Pulmonary artery endothelial cell (primary cell): ENCODE measurements at regions not wholly inside any gene's neighbourhood (a gene's known extent, or its start where the extent isn't known, plus 50 kb on each side); places are given as distances from the start of the nearest gene placed in this dataset.

Experiments
- DNase-seq: peaks from one replicate; pipeline ENCODE4 v3.0.0-alpha.2; 2011; ENCODE audit warnings: low read depth, low spot score

DNA sequence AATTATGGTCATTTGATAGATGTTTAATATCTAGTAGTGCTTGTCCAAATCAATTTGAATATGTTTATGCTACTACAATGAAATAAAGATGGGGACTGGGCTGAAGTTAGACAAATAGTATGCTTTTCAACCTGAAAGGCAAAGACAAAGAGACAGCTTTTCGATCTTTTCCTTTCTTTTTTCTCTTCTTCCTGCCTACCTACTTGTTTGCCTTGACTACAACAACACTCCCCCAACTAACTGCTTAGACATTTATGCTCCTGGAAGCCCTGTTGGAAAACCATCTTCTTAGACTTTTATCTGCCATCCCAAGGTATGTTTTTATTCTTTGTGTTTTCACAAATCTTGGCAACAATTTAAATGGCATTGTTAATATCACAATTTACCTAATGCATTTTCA is 374.4 kb upstream of the DDI1 start:
- DNase-seq: no peak

- DNase-seq: no peak
Observed at GRCh38 chr11:103662880-103663279, 373.6 kb upstream of the DDI1 start.

GRCh38 chr11:103668859-103669258 is 367.6 kb upstream of the DDI1 start:
- no peak for DNase-seq

DNA sequence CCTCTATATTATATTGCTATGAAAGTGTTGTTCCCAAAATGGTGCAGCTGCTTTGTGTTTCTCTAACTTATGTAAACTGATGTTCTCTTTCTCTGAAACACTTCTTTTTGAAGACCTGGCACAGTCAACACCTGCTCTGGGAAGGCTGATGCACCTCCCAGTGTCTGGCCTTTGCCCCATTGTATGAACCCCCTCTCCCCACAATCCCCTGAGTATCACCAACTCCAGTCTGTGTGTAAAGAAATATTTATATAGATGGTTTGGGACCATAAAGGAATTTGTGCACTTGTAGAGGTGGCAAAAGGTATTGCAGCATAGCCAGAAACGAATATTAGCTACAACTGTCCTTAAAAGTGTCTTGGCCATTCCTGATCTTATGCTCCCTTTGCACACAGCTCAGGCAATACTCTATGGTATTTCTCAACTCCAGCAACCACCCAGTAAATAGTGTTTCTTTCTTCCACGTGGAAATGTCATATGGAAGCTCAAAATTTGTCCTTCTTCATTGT is 365.2 kb upstream of the DDI1 start:
- DNase-seq: no peak

DNA sequence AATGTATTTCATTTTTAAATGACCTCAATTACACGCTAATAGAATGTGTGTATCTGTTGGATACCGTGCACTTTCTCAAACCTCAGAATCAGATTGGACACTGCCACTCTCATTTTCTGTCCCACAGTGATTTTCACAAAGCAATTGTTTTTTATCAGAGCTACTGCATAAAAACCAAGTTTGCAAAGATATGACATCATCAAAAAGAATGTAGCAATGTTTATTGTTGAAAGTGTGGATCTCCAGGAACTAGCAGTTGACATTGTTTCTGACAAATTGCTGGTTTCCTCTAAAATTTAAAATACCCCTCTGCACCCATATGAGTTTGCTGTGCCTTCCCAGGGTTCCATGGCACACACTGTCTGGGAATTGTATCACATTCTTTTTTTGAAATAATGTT is 362.7 kb upstream of the DDI1 start:
- peak; percentile 39 for DNase-seq

DNA sequence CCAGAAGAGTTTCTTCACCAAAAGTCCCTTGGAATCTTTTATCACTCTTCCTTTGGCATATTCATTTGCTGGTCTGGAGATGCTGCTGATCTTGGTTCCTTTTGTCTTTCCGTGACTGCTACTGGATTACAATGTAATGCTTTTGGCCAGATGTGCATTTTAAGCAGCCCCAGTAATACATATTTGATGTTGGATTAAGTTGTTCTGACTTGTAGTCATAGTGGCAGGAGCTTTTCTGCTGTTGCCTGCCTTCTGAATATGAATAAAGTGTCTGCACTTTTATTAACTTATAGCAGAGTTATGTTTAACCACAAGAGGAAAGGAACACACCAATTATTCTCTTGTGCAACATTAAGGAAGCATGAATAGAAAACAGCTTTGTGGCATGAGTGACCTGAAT is 360.0 kb upstream of the DDI1 start:
- DNase-seq: no peak

- DNase-seq: no peak
Observed at GRCh38 chr11:103680826-103681225, 355.6 kb upstream of the DDI1 start.

DNA sequence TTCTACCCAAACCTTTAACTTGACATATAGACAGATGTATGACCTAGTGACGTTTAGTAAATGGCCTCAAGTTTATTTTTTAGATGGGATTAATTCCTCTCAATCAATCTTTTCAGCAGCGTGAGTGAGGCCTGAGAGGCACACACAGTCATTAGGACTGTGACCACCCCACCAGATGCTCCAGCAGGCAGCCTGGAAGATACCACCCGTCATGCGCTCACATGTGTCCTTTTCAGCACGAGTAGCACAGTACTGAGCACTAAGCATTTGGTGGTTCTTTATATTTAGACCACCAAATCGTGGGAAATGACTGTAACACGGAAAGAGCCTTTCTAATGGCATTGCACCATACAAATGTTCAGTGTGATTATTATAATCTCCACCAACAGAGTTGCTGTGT is 354.6 kb upstream of the DDI1 start:
- DNase-seq: no peak

DNA sequence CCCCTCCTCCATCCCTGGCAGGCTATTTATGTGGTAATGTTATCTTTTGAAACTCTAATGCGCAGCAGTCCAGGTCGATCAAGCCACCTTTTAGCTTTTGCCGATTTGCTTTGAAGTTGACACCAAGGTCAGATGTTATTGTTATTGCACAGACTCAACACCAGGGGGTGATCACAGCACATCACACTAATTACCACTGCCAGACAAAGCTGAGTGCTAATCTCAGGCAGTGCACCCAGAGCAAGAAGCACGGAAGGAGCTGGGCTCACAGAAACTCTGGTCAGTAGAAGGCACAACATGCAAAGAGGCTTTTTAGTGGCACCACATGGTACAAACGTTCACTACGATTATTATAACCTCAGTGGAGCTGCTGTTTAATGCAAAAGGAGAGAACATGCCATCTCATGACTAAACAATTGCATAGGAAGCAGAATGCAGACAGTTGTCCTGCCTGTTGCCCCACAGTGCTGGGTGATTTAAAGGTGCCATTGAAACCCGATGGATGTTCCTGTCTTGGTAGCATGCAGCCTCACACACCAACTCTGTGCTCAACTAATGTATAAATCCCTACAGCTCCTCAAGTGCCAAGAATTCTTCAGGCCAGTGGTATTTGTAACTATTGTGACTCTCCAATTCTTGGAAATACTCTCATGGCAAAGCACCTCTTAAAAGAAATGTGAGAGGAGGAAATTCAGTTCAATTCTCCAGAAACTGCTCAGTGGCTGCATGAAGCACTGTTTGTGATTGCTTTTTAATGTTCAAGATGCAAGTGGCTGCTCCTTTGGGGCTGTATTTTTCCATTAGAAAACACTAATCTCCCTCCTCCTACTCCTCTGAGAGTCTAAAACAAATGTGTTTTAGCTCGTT is 353.9 kb upstream of the DDI1 start:
- peak; percentile 47 for DNase-seq

GRCh38 chr11:103683576-103683975 is 352.9 kb upstream of the DDI1 start:
- no peak for DNase-seq

GRCh38 chr11:103688924-103689323 is 347.5 kb upstream of the DDI1 start:
- DNase-seq: no peak

GRCh38 chr11:103690356-103690755 is 346.1 kb upstream of the DDI1 start:
- DNase-seq: no peak

GRCh38 chr11:103696123-103696522 is 340.3 kb upstream of the DDI1 start:
- DNase-seq: no peak

DNA sequence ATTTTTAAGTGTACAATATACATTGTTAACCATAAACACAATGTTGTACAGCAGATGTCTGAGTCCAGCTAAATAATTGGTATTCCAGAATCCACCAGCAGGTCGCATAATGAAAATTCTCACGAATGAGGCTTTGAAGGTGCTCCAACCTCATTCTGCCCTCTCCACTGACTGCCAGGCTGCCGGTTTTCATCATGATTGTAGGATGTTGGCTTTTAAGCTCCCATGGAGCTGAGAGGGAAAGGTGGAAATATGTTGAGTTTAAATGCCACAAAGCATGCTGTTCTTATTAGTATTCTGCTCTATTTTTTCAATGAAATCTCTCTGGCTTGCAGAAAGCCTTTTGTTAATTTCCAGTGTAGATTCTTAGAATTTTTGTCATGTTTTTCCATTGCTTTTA is 337.2 kb upstream of the DDI1 start:
- DNase-seq: no peak

DNA sequence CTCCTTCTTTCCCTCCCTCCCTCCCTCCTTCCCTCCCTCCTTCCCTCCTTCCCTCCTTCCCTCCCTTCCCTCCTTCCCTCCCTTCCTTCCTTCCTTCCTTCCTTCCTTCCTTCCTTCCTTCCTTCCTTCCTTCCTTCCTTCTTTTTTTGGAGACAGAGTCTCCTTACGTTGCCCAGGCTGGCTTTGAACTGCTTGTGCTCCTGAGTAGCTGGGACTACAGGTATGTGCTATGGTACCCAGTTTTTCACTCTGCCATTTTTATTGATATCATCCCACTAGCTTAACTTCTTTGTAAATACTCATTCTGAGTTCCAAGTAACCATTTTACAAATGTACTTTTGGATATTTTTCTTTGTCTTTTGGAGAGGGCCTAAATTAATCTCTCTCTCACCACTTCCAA is 336.8 kb upstream of the DDI1 start:
- no peak for DNase-seq

- DNase-seq: no peak
Observed at GRCh38 chr11:103700622-103701021, 335.8 kb upstream of the DDI1 start.

GRCh38 chr11:103703437-103703836 is 333.0 kb upstream of the DDI1 start:
- DNase-seq: no peak

GRCh38 chr11:103703954-103704353 is 332.5 kb upstream of the DDI1 start:
- no peak for DNase-seq

DNA sequence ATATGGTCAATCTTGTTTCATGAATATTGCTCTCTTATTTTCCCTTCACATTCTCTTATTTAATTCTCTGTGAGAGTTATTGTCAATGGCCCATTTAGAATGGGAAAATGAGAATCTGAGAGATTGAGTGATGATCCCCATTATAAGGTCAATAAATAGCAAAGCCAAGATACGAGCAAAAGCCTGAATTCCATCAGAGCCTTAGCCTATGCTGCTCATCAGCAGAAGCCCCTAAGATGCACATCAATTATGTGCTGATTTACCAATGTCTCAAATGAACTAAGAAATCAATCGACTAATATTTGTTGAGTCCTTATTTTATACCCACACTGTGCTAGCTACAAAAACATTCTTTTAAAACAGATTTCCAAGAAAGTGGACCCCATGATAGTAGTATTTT is 330.8 kb upstream of the DDI1 start:
- no peak for DNase-seq

DNA sequence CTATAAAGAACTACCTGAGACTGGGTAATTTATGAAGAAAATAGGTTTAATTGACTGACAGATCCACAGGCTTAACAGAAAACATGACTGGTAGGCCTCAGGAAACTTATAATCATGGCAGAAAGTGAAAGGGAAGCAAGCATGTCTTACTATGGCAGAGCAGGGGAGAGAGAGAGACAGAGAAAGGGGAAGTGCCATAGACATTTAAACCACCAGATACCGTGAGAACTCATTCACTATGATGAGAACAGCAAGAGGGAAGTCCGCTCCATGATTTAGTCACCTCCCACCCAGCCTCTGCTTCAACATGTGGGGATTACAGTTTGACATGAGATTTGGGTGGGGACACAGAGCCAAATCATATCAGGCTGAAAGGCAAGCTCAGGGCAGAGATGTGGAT is 327.1 kb upstream of the DDI1 start:
- no peak for DNase-seq

- DNase-seq: no peak
Observed at GRCh38 chr11:103714246-103714645, 322.2 kb upstream of the DDI1 start.

DNA sequence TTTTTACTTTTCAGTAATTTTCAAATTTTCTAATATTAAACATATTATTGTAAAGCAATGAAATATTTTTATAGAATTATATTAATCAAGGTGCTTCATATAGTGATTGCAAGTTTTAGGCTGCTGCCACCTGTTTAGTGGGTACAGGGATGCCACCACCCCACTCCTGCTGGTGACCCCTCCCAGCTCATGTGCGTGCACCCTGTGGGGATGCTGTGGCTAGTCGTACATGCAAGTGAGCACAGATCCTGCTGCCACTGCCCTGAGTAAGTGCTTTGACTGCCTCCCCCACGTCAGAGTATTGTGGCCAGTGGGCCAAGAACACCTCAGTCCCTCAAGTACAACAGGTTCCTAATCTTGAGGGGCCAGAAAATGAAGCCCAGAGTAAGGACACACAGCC is 320.1 kb upstream of the DDI1 start:
- no peak for DNase-seq

- DNase-seq: no peak
Observed at GRCh38 chr11:103727262-103727661, 309.2 kb upstream of the DDI1 start.
